ENCODE measurements at regions not wholly inside any gene's neighbourhood (a gene's known extent, or its start where the extent isn't known, plus 50 kb on each side); places are given as distances from the start of the nearest gene placed in this dataset.

- DNase-seq (ENCODE audit: low spot score in 2 of 2) = no peak
- no peaks in the 10 kb centered on the region for H3K4me1 ChIP-seq
These were observed 1389.9 kb downstream of the ARAP2 start for GRCh38 chr4:34854451-34854850.

GRCh38 chr4:34861666-34862065, 1382.6 kb downstream of the ARAP2 start:
- H3K4me3 ChIP-seq = no peak overlapping the region
- H3K36me3 ChIP-seq = no peaks in the 10 kb centered on the region
- no peaks in the 10 kb centered on the region for H3K9me3 ChIP-seq
- no peak for DNase-seq (ENCODE audit: low spot score in 2 of 2)
- TF ChIP-seq CTCF (IDR thresholded peaks at IDR 0.05) (no peak), POLR2A (IDR thresholded peaks at IDR 0.05) (no peak), POLR2AphosphoS5 (IDR thresholded peaks at IDR 0.05) (no peak)
- H3K4me1 ChIP-seq = no peaks in the 10 kb centered on the region
- H3K27me3 ChIP-seq = no peaks in the 10 kb centered on the region
- intact Hi-C loops (cut with DNase I; ENCODE audit: low total_unique reads) = no loop called here
- no peak overlapping the region for H3K27ac ChIP-seq

More at GRCh38 chr4:34854451-34854850, 1389.9 kb downstream of the ARAP2 start:
- TF ChIP-seq POLR2AphosphoS5 (IDR thresholded peaks at IDR 0.05) (no peak), POLR2A (IDR thresholded peaks at IDR 0.05) (no peak), CTCF (IDR thresholded peaks at IDR 0.05) (no peak)
- Histone ChIP-seq H3K4me3 (no peak overlapping the region), H3K9me3 (no peaks in the 10 kb centered on the region), H3K27me3 (no peaks in the 10 kb centered on the region), H3K36me3 (no peaks in the 10 kb centered on the region), H3K27ac (no peak overlapping the region)
- intact Hi-C loops (cut with DNase I; ENCODE audit: low total_unique reads) = no loop called here

GRCh38 chr4:34878961-34879360, 1365.4 kb downstream of the ARAP2 start:
- Histone ChIP-seq H3K27ac (no peak overlapping the region), H3K27me3 (no peaks in the 10 kb centered on the region), H3K4me3 (no peak overlapping the region), H3K36me3 (no peaks in the 10 kb centered on the region), H3K4me1 (no peaks in the 10 kb centered on the region), H3K9me3 (peaks cover 0 to 7% of the 10 kb centered on the region in 2 donors)
- no peak for DNase-seq (ENCODE audit: low spot score in 2 of 2)
- TF ChIP-seq POLR2A (IDR thresholded peaks at IDR 0.05) = no peak
- intact Hi-C loops (cut with DNase I; ENCODE audit: low total_unique reads) = no loop called here

- no peaks in the 10 kb centered on the region for H3K36me3 ChIP-seq
- no peaks in the 10 kb centered on the region for H3K4me1 ChIP-seq
- H3K4me3 ChIP-seq = no peak overlapping the region
- H3K27me3 ChIP-seq = no peaks in the 10 kb centered on the region
- no peak overlapping the region for H3K27ac ChIP-seq
- TF ChIP-seq POLR2A (IDR thresholded peaks at IDR 0.05) (no peak), POLR2AphosphoS5 (IDR thresholded peaks at IDR 0.05) (no peak), CTCF (IDR thresholded peaks at IDR 0.05) (no peak)
- intact Hi-C loops (cut with DNase I; ENCODE audit: low total_unique reads) = no loop called here
- H3K9me3 ChIP-seq = no peaks in the 10 kb centered on the region
- DNase-seq (ENCODE audit: low spot score in 2 of 2) = no peak
These were observed 1364.1 kb downstream of the ARAP2 start for GRCh38 chr4:34880246-34880645.

GRCh38 chr4:34891892-34892291, 1352.4 kb downstream of the ARAP2 start:
- no peak for TF ChIP-seq CTCF (IDR thresholded peaks at IDR 0.05)
- no peak for TF ChIP-seq POLR2AphosphoS5 (IDR thresholded peaks at IDR 0.05)
- TF ChIP-seq POLR2A (IDR thresholded peaks at IDR 0.05) = no peak
- intact Hi-C loops (cut with DNase I; ENCODE audit: low total_unique reads) = no loop called here
- Histone ChIP-seq H3K4me1 (no peaks in the 10 kb centered on the region), H3K4me3 (no peak overlapping the region), H3K27ac (no peak overlapping the region), H3K27me3 (no peaks in the 10 kb centered on the region), H3K36me3 (no peaks in the 10 kb centered on the region), H3K9me3 (no peaks in the 10 kb centered on the region)
- DNase-seq (ENCODE audit: low spot score in 2 of 2) = no peak

GRCh38 chr4:34893382-34893781, 1350.9 kb downstream of the ARAP2 start:
- no peak for DNase-seq (ENCODE audit: low spot score in 2 of 2)
- H3K4me1 ChIP-seq = no peaks in the 10 kb centered on the region
- TF ChIP-seq CTCF (IDR thresholded peaks at IDR 0.05) (no peak), POLR2AphosphoS5 (IDR thresholded peaks at IDR 0.05) (no peak), POLR2A (IDR thresholded peaks at IDR 0.05) (no peak)
- intact Hi-C loops (cut with DNase I; ENCODE audit: low total_unique reads) = no loop called here
- H3K4me3 ChIP-seq = no peak overlapping the region
- no peaks in the 10 kb centered on the region for H3K9me3 ChIP-seq
- no peaks in the 10 kb centered on the region for H3K36me3 ChIP-seq
- no peak overlapping the region for H3K27ac ChIP-seq
- H3K27me3 ChIP-seq = no peaks in the 10 kb centered on the region
